Osteocyte (in vitro differentiated cells): ENCODE measurements at regions not wholly inside any gene's neighbourhood (a gene's known extent, or its start where the extent isn't known, plus 50 kb on each side); places are given as distances from the start of the nearest gene placed in this dataset.

Experiments used
- DNase-seq: peaks from one replicate; pipeline ENCODE4 v3.0.0; 2021; ENCODE audit warnings: mixed read lengths; ENCODE audit not compliant: unreplicated experiment; ENCODE audit errors: extremely low spot score
- H3K27ac Mint-ChIP-seq: one replicate; pipeline ENCODE4 v1.8.0; 2021; ENCODE audit warnings: mild to moderate bottlenecking, mixed read lengths; ENCODE audit not compliant: unreplicated experiment
- H3K27me3 Mint-ChIP-seq: one replicate; pipeline ENCODE4 v1.8.0; 2021; ENCODE audit warnings: mixed read lengths; ENCODE audit not compliant: unreplicated experiment
- H3K36me3 Mint-ChIP-seq: one replicate; pipeline ENCODE4 v1.8.0; 2021; ENCODE audit warnings: mixed read lengths; ENCODE audit not compliant: unreplicated experiment
- H3K4me1 Mint-ChIP-seq: one replicate; pipeline ENCODE4 v1.8.0; 2021; ENCODE audit warnings: mixed read lengths; ENCODE audit not compliant: unreplicated experiment
- H3K4me3 Mint-ChIP-seq: one replicate; pipeline ENCODE4 v1.8.0; 2021; ENCODE audit warnings: mild to moderate bottlenecking, moderate library complexity, mixed read lengths; ENCODE audit not compliant: unreplicated experiment
- H3K9me3 Mint-ChIP-seq: one replicate; pipeline ENCODE4 v1.8.0; 2021; ENCODE audit warnings: mixed read lengths; ENCODE audit not compliant: unreplicated experiment
- TF ChIP-seq, protein P1 (sequence below): fragments of 200-600 bp; sonication (generic); IDR thresholded peaks from 2 replicates; pipeline ENCODE4 v1.5.0; 2021; ENCODE audit warnings: antibody characterized with exemption, mild to moderate bottlenecking, moderate library complexity

DNA sequence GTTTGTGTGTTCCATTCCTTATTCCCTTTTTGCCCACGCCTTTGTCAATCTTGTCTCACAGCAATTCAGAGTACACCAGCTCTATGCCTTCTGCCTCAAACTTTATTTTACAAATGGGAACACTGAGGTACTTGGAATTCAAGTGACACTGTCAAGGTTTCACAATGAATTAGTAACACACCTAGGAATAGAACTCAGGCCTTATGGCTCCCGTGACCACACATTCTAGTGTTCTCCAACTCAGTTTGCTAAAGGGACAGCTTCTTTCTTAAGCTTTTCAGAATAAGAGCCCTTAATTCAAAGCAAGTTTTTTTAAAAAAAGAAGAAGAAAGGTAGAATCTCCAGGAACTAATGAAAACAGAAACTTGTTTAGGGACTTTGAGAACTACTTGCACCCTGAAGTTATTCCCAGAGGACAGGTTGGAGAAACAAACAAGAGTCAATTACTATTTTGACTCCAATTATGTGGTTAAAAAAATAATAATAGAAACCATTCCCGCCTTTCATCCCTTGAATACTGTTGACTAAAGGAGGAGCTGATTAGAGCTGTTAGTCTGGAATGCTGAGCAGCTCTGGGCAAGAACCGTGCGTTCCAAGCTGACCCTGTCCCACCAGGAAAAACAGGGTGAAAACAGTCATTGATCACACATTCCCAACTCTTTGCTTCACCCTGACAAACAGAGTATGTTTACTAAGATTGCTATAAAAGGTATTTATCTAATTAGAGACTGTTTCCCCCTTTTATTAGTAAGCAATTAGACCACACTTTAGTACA is 408.8 kb upstream of the CNKSR2 start:
- H3K9me3 Mint-ChIP-seq: peaks cover 12% of the 10 kb centered on the region
- no peaks in the 10 kb centered on the region for H3K36me3 Mint-ChIP-seq
- DNase-seq: no peak
- no peak overlapping the region for H3K27ac Mint-ChIP-seq
- no peak overlapping the region for H3K4me3 Mint-ChIP-seq
- TF ChIP-seq, protein P1, sequence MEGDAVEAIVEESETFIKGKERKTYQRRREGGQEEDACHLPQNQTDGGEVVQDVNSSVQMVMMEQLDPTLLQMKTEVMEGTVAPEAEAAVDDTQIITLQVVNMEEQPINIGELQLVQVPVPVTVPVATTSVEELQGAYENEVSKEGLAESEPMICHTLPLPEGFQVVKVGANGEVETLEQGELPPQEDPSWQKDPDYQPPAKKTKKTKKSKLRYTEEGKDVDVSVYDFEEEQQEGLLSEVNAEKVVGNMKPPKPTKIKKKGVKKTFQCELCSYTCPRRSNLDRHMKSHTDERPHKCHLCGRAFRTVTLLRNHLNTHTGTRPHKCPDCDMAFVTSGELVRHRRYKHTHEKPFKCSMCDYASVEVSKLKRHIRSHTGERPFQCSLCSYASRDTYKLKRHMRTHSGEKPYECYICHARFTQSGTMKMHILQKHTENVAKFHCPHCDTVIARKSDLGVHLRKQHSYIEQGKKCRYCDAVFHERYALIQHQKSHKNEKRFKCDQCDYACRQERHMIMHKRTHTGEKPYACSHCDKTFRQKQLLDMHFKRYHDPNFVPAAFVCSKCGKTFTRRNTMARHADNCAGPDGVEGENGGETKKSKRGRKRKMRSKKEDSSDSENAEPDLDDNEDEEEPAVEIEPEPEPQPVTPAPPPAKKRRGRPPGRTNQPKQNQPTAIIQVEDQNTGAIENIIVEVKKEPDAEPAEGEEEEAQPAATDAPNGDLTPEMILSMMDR: no peak
- no peaks in the 10 kb centered on the region for H3K27me3 Mint-ChIP-seq
- no peaks in the 10 kb centered on the region for H3K4me1 Mint-ChIP-seq

GRCh38 chrX:20954014-20954413 is 420.2 kb upstream of the CNKSR2 start:
- Mint-ChIP-seq H3K4me1 (no peaks in the 10 kb centered on the region), H3K27me3 (no peaks in the 10 kb centered on the region), H3K9me3 (peaks cover 26% of the 10 kb centered on the region), H3K4me3 (no peak overlapping the region), H3K36me3 (no peaks in the 10 kb centered on the region), H3K27ac (no peak overlapping the region)
- DNase-seq: no peak
- TF ChIP-seq, protein P1: no peak

- TF ChIP-seq, protein P1: no peak
These were observed 422.0 kb upstream of the CNKSR2 start for GRCh38 chrX:20952180-20952579.

DNA sequence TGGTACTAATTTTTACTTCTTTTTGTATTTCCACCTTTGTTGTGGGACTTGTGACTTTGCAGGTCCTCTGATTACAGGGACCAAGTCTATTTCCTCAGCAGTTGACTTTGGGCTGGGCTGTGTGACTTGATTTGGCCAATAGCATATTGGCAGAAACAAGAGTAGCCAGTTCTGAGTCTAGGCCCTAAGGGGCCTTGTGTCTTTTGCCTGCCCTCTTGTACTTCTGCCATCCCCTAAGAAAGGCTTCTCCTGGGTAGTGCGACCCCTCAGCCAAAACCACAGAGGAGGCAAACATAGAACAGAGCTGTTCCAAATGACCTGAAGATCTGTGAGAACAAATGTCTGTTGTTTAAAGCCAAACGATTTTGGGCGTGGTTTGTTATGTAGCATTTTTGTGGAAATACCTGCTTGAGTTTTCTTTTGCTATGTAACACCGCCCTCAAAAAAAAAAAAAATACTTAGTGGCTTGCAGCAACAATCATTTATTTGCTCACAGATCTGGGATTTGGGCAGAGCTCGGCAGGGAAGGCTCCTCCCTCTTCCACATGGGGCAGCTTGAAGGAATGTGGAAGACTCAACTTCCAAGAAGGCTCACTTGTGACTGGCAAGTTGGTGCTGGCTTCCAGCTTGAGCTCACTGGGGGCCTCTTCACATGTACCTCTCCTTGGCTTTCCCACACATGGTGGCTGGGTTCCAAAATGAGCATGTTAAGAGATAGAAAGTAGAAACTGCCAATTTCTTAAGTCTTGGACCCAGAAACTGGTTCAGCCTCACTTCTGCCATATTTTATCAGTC is 423.0 kb upstream of the CNKSR2 start:
- Mint-ChIP-seq H3K27ac (no peak overlapping the region), H3K36me3 (no peaks in the 10 kb centered on the region), H3K4me3 (no peak overlapping the region), H3K27me3 (no peaks in the 10 kb centered on the region), H3K4me1 (no peaks in the 10 kb centered on the region), H3K9me3 (peaks cover 26% of the 10 kb centered on the region)
- no peak for DNase-seq
- TF ChIP-seq, protein P1: no peak

More at GRCh38 chrX:20952180-20952579, 422.0 kb upstream of the CNKSR2 start:
- Mint-ChIP-seq H3K4me3 (no peak overlapping the region), H3K9me3 (peaks cover 26% of the 10 kb centered on the region), H3K36me3 (no peaks in the 10 kb centered on the region), H3K4me1 (no peaks in the 10 kb centered on the region), H3K27me3 (no peaks in the 10 kb centered on the region), H3K27ac (no peak overlapping the region)
- no peak for DNase-seq

DNA sequence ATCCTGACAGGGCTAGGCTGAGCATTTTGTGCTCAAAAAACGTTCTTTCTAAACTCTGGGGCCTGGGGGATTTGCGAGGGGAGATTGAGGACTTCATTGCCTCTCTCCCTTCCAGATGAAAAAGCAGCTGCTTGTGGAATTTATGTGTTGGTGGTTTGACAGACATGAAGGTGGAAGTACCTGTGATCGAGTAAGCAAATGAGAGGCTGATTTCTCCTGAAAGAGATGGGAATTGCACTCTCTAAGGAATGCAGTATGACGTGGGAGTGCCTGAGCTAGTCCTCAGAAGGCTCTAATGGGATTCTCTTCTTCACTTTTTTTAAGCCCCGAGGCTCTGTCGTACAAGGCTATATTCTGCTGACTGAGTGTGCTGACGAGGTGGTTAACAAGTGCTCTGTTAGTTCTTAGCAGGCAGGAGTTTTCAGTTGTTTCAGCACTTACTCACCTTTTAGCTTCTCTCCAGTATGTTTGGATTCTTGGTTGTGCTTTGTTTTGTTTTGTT is 426.8 kb upstream of the CNKSR2 start:
- H3K27ac Mint-ChIP-seq: no peak overlapping the region
- no peaks in the 10 kb centered on the region for H3K27me3 Mint-ChIP-seq
- H3K4me3 Mint-ChIP-seq: no peak overlapping the region

More for the DNA sequence above, 426.8 kb upstream of the CNKSR2 start:
- no peak for DNase-seq
- H3K36me3 Mint-ChIP-seq: no peaks in the 10 kb centered on the region
- H3K4me1 Mint-ChIP-seq: no peaks in the 10 kb centered on the region
- peaks cover 21% of the 10 kb centered on the region for H3K9me3 Mint-ChIP-seq
- TF ChIP-seq, protein P1: no peak
